ENCODE measurements at regions not wholly inside any gene's neighbourhood (a gene's known extent, or its start where the extent isn't known, plus 50 kb on each side); places are given as distances from the start of the nearest gene placed in this dataset.

DNA sequence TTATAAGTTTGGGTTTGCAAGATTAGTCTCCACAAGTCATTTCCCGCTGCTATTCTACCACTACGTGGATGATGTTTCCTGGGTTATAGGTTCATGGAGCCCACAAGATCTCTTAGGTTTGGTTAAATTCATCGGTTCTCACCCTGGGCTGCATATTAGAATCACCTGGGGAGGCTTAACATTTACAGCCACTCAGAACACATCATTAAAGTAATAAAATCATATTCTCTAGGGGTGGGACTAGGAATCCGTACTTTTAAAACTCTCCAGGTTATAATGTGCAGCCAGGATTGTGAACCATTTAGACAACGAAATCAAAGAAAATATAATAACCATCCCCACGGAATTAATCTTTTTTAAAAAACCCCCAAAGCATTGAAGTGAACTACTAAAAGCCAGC is 167.7 kb downstream of the ACTR3 start:
- Histone ChIP-seq H3K79me2 (replicated peaks; ENCODE audit: insufficient read depth, low read length) (no peaks in the 10 kb centered on the region), H3K4me3 (ENCODE audit: low read length) (no peak overlapping the region), H3K27me3 (ENCODE audit: insufficient read depth, low read depth, low read length) (no peaks in the 10 kb centered on the region), H4K20me1 (ENCODE audit: insufficient read depth) (no peaks in the 10 kb centered on the region), H2AFZ (ENCODE audit: low read depth, low read length) (no peak overlapping the region), H3K27ac (ENCODE audit: low read length) (no peak overlapping the region), H3K9me3 (ENCODE audit: low read length) (no peaks in the 10 kb centered on the region), H3F3A (ENCODE audit: insufficient read depth, low read length, poor library complexity, severe bottlenecking) (no peaks in the 10 kb centered on the region), H3K4me2 (ENCODE audit: low read length) (no peak overlapping the region), H3K36me3 (ENCODE audit: insufficient read depth, low read length) (no peaks in the 10 kb centered on the region), H3K9me2 (ENCODE audit: insufficient read depth, low read length) (no peaks in the 10 kb centered on the region), H3K9ac (ENCODE audit: low read length) (no peak overlapping the region)
- TF ChIP-seq SMC3 (conservative IDR thresholded peaks at IDR 0.05; ENCODE audit: poor library complexity) = no peak
- TF ChIP-seq, protein P1, sequence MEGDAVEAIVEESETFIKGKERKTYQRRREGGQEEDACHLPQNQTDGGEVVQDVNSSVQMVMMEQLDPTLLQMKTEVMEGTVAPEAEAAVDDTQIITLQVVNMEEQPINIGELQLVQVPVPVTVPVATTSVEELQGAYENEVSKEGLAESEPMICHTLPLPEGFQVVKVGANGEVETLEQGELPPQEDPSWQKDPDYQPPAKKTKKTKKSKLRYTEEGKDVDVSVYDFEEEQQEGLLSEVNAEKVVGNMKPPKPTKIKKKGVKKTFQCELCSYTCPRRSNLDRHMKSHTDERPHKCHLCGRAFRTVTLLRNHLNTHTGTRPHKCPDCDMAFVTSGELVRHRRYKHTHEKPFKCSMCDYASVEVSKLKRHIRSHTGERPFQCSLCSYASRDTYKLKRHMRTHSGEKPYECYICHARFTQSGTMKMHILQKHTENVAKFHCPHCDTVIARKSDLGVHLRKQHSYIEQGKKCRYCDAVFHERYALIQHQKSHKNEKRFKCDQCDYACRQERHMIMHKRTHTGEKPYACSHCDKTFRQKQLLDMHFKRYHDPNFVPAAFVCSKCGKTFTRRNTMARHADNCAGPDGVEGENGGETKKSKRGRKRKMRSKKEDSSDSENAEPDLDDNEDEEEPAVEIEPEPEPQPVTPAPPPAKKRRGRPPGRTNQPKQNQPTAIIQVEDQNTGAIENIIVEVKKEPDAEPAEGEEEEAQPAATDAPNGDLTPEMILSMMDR (IDR thresholded peaks at IDR 0.05; ENCODE audit: poor library complexity, severe bottlenecking) = no peak
- TF ChIP-seq MXI1 (conservative IDR thresholded peaks at IDR 0.05; ENCODE audit: poor library complexity, severe bottlenecking) = no peak
- no peak for TF ChIP-seq EZH2 (IDR thresholded peaks at IDR 0.05; ENCODE audit: borderline replicate concordance, insufficient read depth, low read length, poor library complexity, severe bottlenecking)
- TF ChIP-seq POLR2AphosphoS5 (IDR thresholded peaks at IDR 0.05) = no peak
- TF ChIP-seq RAD21 (conservative IDR thresholded peaks at IDR 0.05) = no peak
- no peak for TF ChIP-seq TAF1 (IDR thresholded peaks at IDR 0.05; ENCODE audit: low read depth)
- TF ChIP-seq EP300 (conservative IDR thresholded peaks at IDR 0.05; ENCODE audit: poor library complexity, severe bottlenecking) = no peak
- TF ChIP-seq, protein P2, sequence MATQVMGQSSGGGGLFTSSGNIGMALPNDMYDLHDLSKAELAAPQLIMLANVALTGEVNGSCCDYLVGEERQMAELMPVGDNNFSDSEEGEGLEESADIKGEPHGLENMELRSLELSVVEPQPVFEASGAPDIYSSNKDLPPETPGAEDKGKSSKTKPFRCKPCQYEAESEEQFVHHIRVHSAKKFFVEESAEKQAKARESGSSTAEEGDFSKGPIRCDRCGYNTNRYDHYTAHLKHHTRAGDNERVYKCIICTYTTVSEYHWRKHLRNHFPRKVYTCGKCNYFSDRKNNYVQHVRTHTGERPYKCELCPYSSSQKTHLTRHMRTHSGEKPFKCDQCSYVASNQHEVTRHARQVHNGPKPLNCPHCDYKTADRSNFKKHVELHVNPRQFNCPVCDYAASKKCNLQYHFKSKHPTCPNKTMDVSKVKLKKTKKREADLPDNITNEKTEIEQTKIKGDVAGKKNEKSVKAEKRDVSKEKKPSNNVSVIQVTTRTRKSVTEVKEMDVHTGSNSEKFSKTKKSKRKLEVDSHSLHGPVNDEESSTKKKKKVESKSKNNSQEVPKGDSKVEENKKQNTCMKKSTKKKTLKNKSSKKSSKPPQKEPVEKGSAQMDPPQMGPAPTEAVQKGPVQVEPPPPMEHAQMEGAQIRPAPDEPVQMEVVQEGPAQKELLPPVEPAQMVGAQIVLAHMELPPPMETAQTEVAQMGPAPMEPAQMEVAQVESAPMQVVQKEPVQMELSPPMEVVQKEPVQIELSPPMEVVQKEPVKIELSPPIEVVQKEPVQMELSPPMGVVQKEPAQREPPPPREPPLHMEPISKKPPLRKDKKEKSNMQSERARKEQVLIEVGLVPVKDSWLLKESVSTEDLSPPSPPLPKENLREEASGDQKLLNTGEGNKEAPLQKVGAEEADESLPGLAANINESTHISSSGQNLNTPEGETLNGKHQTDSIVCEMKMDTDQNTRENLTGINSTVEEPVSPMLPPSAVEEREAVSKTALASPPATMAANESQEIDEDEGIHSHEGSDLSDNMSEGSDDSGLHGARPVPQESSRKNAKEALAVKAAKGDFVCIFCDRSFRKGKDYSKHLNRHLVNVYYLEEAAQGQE (IDR thresholded peaks at IDR 0.05; ENCODE audit: borderline replicate concordance) = no peak

DNA sequence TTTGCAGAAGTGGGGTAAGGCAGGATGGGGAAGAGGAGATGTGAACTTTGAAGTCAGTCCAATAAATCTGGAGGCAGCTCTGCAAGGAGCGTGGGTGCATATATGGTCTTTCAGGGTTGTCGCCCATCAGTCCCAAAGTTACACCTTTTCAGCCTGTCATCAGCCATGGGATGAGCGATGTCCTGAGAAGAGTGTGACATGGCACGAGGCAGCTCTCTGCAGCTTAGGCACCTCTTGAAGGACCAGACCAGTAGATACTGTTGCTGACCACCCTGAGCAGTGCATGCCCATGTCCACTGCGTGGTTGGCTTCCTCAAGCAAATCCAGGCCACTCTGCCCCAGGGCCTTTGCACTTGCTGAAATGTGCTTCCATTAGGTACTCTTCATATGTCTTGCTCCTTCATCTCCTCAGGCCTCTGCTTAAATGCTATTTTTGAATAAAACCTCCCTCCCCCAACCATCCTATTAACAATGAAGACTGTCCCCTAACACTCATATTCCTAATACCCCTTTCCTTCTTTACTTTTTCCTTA is 171.7 kb downstream of the ACTR3 start:
- no peaks in the 10 kb centered on the region for H4K20me1 ChIP-seq (ENCODE audit: insufficient read depth)
- no peak overlapping the region for H3K27ac ChIP-seq (ENCODE audit: low read length)
- H3F3A ChIP-seq (ENCODE audit: insufficient read depth, low read length, poor library complexity, severe bottlenecking) = no peaks in the 10 kb centered on the region

More for the DNA sequence above, 171.7 kb downstream of the ACTR3 start:
- Histone ChIP-seq H3K9me3 (ENCODE audit: low read length) (no peaks in the 10 kb centered on the region), H3K9me2 (ENCODE audit: insufficient read depth, low read length) (no peaks in the 10 kb centered on the region), H2AFZ (ENCODE audit: low read depth, low read length) (no peak overlapping the region), H3K27me3 (ENCODE audit: insufficient read depth, low read depth, low read length) (no peaks in the 10 kb centered on the region), H3K4me3 (ENCODE audit: low read length) (no peak overlapping the region), H3K4me2 (ENCODE audit: low read length) (no peak overlapping the region), H3K36me3 (ENCODE audit: insufficient read depth, low read length) (no peaks in the 10 kb centered on the region), H3K9ac (ENCODE audit: low read length) (no peak overlapping the region), H3K79me2 (replicated peaks; ENCODE audit: insufficient read depth, low read length) (no peaks in the 10 kb centered on the region)
- no peak for TF ChIP-seq RAD21 (conservative IDR thresholded peaks at IDR 0.05)
- TF ChIP-seq, protein P1 (IDR thresholded peaks at IDR 0.05; ENCODE audit: poor library complexity, severe bottlenecking) = no peak
- TF ChIP-seq EZH2 (IDR thresholded peaks at IDR 0.05; ENCODE audit: borderline replicate concordance, insufficient read depth, low read length, poor library complexity, severe bottlenecking) = no peak
- TF ChIP-seq, protein P2 (IDR thresholded peaks at IDR 0.05; ENCODE audit: borderline replicate concordance) = no peak
- TF ChIP-seq MXI1 (conservative IDR thresholded peaks at IDR 0.05; ENCODE audit: poor library complexity, severe bottlenecking) = no peak
- TF ChIP-seq EP300 (conservative IDR thresholded peaks at IDR 0.05; ENCODE audit: poor library complexity, severe bottlenecking) = no peak
- no peak for TF ChIP-seq POLR2AphosphoS5 (IDR thresholded peaks at IDR 0.05)
- TF ChIP-seq SMC3 (conservative IDR thresholded peaks at IDR 0.05; ENCODE audit: poor library complexity) = no peak
- no peak for TF ChIP-seq TAF1 (IDR thresholded peaks at IDR 0.05; ENCODE audit: low read depth)
